HepG2 (cell line): ENCODE measurements at regions not wholly inside any gene's neighbourhood (a gene's known extent, or its start where the extent isn't known, plus 50 kb on each side); places are given as distances from the start of the nearest gene placed in this dataset.

Experiments
- ATF2 ChIP-seq: sonication (generic); formaldehyde crosslinking; IDR thresholded peaks from 2 replicates; pipeline ENCODE4 v1.4.0; 2020; ENCODE audit warnings: missing genetic modification reagents
- ATRX ChIP-seq: sonication (generic); formaldehyde crosslinking; IDR thresholded peaks from 2 replicates; pipeline ENCODE4 v1.4.0; 2020; ENCODE audit warnings: missing genetic modification reagents, borderline replicate concordance
- HDAC2 ChIP-seq: sonication (generic); formaldehyde crosslinking; IDR thresholded peaks from 2 replicates; pipeline ENCODE4 v1.4.0; 2020; ENCODE audit warnings: missing genetic modification reagents
- HNRNPH1 ChIP-seq: fragments of 200-400 bp; formaldehyde crosslinking; optimal IDR thresholded peaks from 2 replicates; pipeline ENCODE3; 2017; ENCODE audit warnings: mild to moderate bottlenecking, low read depth, low read length
- MXI1 ChIP-seq: IDR thresholded peaks from 3 replicates; pipeline ENCODE4 v1.6.1; 2012; ENCODE audit warnings: low read depth, low read length, inconsistent platforms, borderline replicate concordance
- PRPF4 ChIP-seq: fragments of 200-400 bp; formaldehyde crosslinking; IDR thresholded peaks from 2 replicates; pipeline ENCODE4 v1.6.1; 2016; ENCODE audit warnings: low read length, low read depth; ENCODE audit not compliant: poor library complexity, severe bottlenecking
- RARA ChIP-seq: IDR thresholded peaks from 2 replicates; pipeline ENCODE4 v1.6.1; 2016; ENCODE audit warnings: missing genetic modification reagents, missing compliant biosample characterization
- SMAD3 ChIP-seq: sonication (generic); formaldehyde crosslinking; IDR thresholded peaks from 2 replicates; pipeline ENCODE4 v1.4.0; 2020; ENCODE audit warnings: missing genetic modification reagents
- ZIK1 ChIP-seq: sonication (generic); formaldehyde crosslinking; IDR thresholded peaks from 2 replicates; pipeline ENCODE4 v1.5.0; 2020; ENCODE audit warnings: mild to moderate bottlenecking, low read depth, missing genetic modification reagents, borderline replicate concordance
- ZNF124 ChIP-seq: sonication (generic); formaldehyde crosslinking; IDR thresholded peaks from 2 replicates; pipeline ENCODE4 v1.4.0; 2020; ENCODE audit warnings: missing genetic modification reagents
- ZNF501 ChIP-seq: sonication (generic); formaldehyde crosslinking; IDR thresholded peaks from 2 replicates; pipeline ENCODE4 v1.5.1; 2020; ENCODE audit warnings: mild to moderate bottlenecking, moderate library complexity, missing genetic modification reagents
- ZNF747 ChIP-seq: sonication (generic); formaldehyde crosslinking; IDR thresholded peaks from 2 replicates; pipeline ENCODE4 v1.8.1; 2023; ENCODE audit warnings: missing genetic modification reagents, mild to moderate bottlenecking, borderline replicate concordance
- ZNF749 ChIP-seq: sonication (generic); formaldehyde crosslinking; IDR thresholded peaks from 2 replicates; pipeline ENCODE4 v1.8.0; 2022; ENCODE audit warnings: mild to moderate bottlenecking, missing genetic modification reagents, moderate library complexity, borderline replicate concordance
- ZNF891 ChIP-seq: sonication (generic); formaldehyde crosslinking; IDR thresholded peaks from 2 replicates; pipeline ENCODE4 v1.5.0; 2020; ENCODE audit warnings: mild to moderate bottlenecking, missing genetic modification reagents
- TF ChIP-seq, protein P1 (sequence below): sonication (generic); formaldehyde crosslinking; IDR thresholded peaks from 2 replicates; pipeline ENCODE4 v1.5.0; 2020; ENCODE audit warnings: missing genetic modification reagents
- TF ChIP-seq, protein P2 (sequence below): sonication (generic); formaldehyde crosslinking; IDR thresholded peaks from 2 replicates; pipeline ENCODE4 v1.4.0; 2020; ENCODE audit warnings: low read depth, mild to moderate bottlenecking, missing genetic modification reagents
- TF ChIP-seq, protein P3 (sequence below): sonication (generic); formaldehyde crosslinking; IDR thresholded peaks from 2 replicates; pipeline ENCODE4 v1.5.1; 2020; ENCODE audit warnings: mild to moderate bottlenecking, missing genetic modification reagents, borderline replicate concordance
- TF ChIP-seq, protein P4 (sequence below): sonication (generic); formaldehyde crosslinking; IDR thresholded peaks from 2 replicates; pipeline ENCODE4 v1.5.0; 2020; ENCODE audit warnings: mild to moderate bottlenecking, missing genetic modification reagents

GRCh38 chr3:153599685-153600084 is 437.7 kb downstream of the RAP2B start (continued):
- TF ChIP-seq, protein P1, sequence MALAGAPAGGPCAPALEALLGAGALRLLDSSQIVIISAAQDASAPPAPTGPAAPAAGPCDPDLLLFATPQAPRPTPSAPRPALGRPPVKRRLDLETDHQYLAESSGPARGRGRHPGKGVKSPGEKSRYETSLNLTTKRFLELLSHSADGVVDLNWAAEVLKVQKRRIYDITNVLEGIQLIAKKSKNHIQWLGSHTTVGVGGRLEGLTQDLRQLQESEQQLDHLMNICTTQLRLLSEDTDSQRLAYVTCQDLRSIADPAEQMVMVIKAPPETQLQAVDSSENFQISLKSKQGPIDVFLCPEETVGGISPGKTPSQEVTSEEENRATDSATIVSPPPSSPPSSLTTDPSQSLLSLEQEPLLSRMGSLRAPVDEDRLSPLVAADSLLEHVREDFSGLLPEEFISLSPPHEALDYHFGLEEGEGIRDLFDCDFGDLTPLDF (CRISPR knock-in tag) = no peak
- TF ChIP-seq ZIK1 (CRISPR knock-in tag) = 0 out of 2 replicates have a peak, but pooled peaks have one; percentile 26
- no peak for TF ChIP-seq ZNF501 (CRISPR knock-in tag)
- 0 out of 2 replicates have a peak, but pooled peaks have one; percentile 41 for TF ChIP-seq RARA (CRISPR knock-in tag)
- TF ChIP-seq ZNF891 (CRISPR knock-in tag) = no peak
- TF ChIP-seq, protein P2, sequence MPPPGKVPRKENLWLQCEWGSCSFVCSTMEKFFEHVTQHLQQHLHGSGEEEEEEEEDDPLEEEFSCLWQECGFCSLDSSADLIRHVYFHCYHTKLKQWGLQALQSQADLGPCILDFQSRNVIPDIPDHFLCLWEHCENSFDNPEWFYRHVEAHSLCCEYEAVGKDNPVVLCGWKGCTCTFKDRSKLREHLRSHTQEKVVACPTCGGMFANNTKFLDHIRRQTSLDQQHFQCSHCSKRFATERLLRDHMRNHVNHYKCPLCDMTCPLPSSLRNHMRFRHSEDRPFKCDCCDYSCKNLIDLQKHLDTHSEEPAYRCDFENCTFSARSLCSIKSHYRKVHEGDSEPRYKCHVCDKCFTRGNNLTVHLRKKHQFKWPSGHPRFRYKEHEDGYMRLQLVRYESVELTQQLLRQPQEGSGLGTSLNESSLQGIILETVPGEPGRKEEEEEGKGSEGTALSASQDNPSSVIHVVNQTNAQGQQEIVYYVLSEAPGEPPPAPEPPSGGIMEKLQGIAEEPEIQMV = no peak
- TF ChIP-seq ATRX = no peak
- TF ChIP-seq HDAC2 (CRISPR knock-in tag) = peak; percentile 44; the same call in 1 of the 2 replicates
- TF ChIP-seq, protein P3, sequence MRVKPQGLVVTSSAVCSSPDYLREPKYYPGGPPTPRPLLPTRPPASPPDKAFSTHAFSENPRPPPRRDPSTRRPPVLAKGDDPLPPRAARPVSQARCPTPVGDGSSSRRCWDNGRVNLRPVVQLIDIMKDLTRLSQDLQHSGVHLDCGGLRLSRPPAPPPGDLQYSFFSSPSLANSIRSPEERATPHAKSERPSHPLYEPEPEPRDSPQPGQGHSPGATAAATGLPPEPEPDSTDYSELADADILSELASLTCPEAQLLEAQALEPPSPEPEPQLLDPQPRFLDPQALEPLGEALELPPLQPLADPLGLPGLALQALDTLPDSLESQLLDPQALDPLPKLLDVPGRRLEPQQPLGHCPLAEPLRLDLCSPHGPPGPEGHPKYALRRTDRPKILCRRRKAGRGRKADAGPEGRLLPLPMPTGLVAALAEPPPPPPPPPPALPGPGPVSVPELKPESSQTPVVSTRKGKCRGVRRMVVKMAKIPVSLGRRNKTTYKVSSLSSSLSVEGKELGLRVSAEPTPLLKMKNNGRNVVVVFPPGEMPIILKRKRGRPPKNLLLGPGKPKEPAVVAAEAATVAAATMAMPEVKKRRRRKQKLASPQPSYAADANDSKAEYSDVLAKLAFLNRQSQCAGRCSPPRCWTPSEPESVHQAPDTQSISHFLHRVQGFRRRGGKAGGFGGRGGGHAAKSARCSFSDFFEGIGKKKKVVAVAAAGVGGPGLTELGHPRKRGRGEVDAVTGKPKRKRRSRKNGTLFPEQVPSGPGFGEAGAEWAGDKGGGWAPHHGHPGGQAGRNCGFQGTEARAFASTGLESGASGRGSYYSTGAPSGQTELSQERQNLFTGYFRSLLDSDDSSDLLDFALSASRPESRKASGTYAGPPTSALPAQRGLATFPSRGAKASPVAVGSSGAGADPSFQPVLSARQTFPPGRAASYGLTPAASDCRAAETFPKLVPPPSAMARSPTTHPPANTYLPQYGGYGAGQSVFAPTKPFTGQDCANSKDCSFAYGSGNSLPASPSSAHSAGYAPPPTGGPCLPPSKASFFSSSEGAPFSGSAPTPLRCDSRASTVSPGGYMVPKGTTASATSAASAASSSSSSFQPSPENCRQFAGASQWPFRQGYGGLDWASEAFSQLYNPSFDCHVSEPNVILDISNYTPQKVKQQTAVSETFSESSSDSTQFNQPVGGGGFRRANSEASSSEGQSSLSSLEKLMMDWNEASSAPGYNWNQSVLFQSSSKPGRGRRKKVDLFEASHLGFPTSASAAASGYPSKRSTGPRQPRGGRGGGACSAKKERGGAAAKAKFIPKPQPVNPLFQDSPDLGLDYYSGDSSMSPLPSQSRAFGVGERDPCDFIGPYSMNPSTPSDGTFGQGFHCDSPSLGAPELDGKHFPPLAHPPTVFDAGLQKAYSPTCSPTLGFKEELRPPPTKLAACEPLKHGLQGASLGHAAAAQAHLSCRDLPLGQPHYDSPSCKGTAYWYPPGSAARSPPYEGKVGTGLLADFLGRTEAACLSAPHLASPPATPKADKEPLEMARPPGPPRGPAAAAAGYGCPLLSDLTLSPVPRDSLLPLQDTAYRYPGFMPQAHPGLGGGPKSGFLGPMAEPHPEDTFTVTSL (CRISPR knock-in tag) = peak; percentile 71
- TF ChIP-seq, protein P4, sequence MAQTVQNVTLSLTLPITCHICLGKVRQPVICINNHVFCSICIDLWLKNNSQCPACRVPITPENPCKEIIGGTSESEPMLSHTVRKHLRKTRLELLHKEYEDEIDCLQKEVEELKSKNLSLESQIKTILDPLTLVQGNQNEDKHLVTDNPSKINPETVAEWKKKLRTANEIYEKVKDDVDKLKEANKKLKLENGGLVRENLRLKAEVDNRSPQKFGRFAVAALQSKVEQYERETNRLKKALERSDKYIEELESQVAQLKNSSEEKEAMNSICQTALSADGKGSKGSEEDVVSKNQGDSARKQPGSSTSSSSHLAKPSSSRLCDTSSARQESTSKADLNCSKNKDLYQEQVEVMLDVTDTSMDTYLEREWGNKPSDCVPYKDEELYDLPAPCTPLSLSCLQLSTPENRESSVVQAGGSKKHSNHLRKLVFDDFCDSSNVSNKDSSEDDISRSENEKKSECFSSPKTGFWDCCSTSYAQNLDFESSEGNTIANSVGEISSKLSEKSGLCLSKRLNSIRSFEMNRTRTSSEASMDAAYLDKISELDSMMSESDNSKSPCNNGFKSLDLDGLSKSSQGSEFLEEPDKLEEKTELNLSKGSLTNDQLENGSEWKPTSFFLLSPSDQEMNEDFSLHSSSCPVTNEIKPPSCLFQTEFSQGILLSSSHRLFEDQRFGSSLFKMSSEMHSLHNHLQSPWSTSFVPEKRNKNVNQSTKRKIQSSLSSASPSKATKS (CRISPR knock-in tag) = no peak
- no peak for TF ChIP-seq MXI1
- TF ChIP-seq ZNF124 (CRISPR knock-in tag) = no peak
- TF ChIP-seq ZNF747 (CRISPR knock-in tag) = no peak
- no peak for TF ChIP-seq HNRNPH1
- no peak for TF ChIP-seq PRPF4
- TF ChIP-seq ATF2 (CRISPR knock-in tag) = no peak
- no peak for TF ChIP-seq SMAD3 (CRISPR knock-in tag)
- no peak for TF ChIP-seq ZNF749
